Trophoblast cell (in vitro differentiated cells and primary cell): ENCODE measurements at regions not wholly inside any gene's neighbourhood (a gene's known extent, or its start where the extent isn't known, plus 50 kb on each side); places are given as distances from the start of the nearest gene placed in this dataset.

Experiments used
- DNase-seq, 2 donors: peaks; one replicate each; pipeline ENCODE4 v3.0.0-alpha.2; 2016
- H2AFZ ChIP-seq: 2 replicates; pipeline ENCODE4 v1.6.1; 2013; ENCODE audit warnings: low read length, moderate library complexity, mild to moderate bottlenecking; ENCODE audit not compliant: insufficient read depth, poor library complexity
- H2AK5ac ChIP-seq: 2 replicates; pipeline ENCODE4 v1.6.1; 2013; ENCODE audit warnings: mild to moderate bottlenecking, low read length
- H2BK120ac ChIP-seq: 2 replicates; pipeline ENCODE4 v1.6.1; 2013; ENCODE audit warnings: low read length, mild to moderate bottlenecking, moderate library complexity; ENCODE audit not compliant: insufficient read depth, poor library complexity
- H2BK12ac ChIP-seq: 2 replicates; pipeline ENCODE4 v1.6.1; 2013; ENCODE audit warnings: mild to moderate bottlenecking, low read length, moderate library complexity
- H2BK5ac ChIP-seq: 2 replicates; pipeline ENCODE4 v1.6.1; 2013; ENCODE audit warnings: low read length, low read depth, moderate library complexity, mild to moderate bottlenecking; ENCODE audit not compliant: poor library complexity
- H3K14ac ChIP-seq: 2 replicates; pipeline ENCODE4 v1.6.1; 2013; ENCODE audit warnings: mild to moderate bottlenecking, low read length
- H3K18ac ChIP-seq: 2 replicates; pipeline ENCODE4 v1.6.1; 2013; ENCODE audit warnings: mild to moderate bottlenecking, low read length
- H3K23ac ChIP-seq: 2 replicates; pipeline ENCODE4 v1.6.1; 2013; ENCODE audit warnings: low read length
- H3K27ac ChIP-seq: 2 replicates; pipeline ENCODE4 v1.5.1; 2013; ENCODE audit warnings: low read depth, mild to moderate bottlenecking, inconsistent platforms, low read length, moderate library complexity
- H3K27me3 ChIP-seq: 2 replicates; pipeline ENCODE4 v1.6.1; 2013; ENCODE audit warnings: inconsistent platforms, mild to moderate bottlenecking, low read length, moderate library complexity; ENCODE audit not compliant: insufficient read depth
- H3K36me3 ChIP-seq, 2 experiments: 1 replicate in 1 of 2; 2 replicates in 1 of 2; pipeline ENCODE4 v1.6.1; 2013; ENCODE audit warnings: low read length in 2 of 2, mild to moderate bottlenecking in 2 of 2, moderate library complexity in 1 of 2; ENCODE audit not compliant: insufficient read depth in 2 of 2, control insufficient read depth in 1 of 2
- H3K4ac ChIP-seq: 2 replicates; pipeline ENCODE4 v1.6.1; 2013; ENCODE audit warnings: low read depth, mild to moderate bottlenecking, low read length, moderate library complexity
- H3K4me1 ChIP-seq, 2 experiments: 1 replicate in 1 of 2; 2 replicates in 1 of 2; pipeline ENCODE4 v1.6.1; 2013; ENCODE audit warnings: low read length in 2 of 2, mild to moderate bottlenecking in 2 of 2, moderate library complexity in 1 of 2; ENCODE audit not compliant: insufficient read depth in 2 of 2, control insufficient read depth in 1 of 2
- H3K4me2 ChIP-seq: 2 replicates; pipeline ENCODE4 v1.6.1; 2013; ENCODE audit warnings: inconsistent platforms, mild to moderate bottlenecking, low read length, moderate library complexity
- H3K4me3 ChIP-seq: 2 replicates; pipeline ENCODE4 v1.5.1; 2013; ENCODE audit warnings: mild to moderate bottlenecking, low read depth, low read length, inconsistent platforms
- H3K79me1 ChIP-seq: one replicate; pipeline ENCODE4 v1.6.1; 2013; ENCODE audit warnings: low read length
- H3K79me2 ChIP-seq: 2 replicates; pipeline ENCODE4 v1.6.1; 2013; ENCODE audit warnings: low read length, mild to moderate bottlenecking; ENCODE audit not compliant: control insufficient read depth, insufficient read depth, poor library complexity
- H3K9ac ChIP-seq: 2 replicates; pipeline ENCODE4 v1.6.1; 2013; ENCODE audit warnings: mild to moderate bottlenecking, low read length
- H3K9me3 ChIP-seq: 2 replicates; pipeline ENCODE4 v1.6.1; 2013; ENCODE audit warnings: low read depth, mild to moderate bottlenecking, control low read depth, inconsistent platforms, low read length; ENCODE audit not compliant: insufficient read depth
- H4K12ac ChIP-seq: 2 replicates; pipeline ENCODE4 v1.6.1; 2013; ENCODE audit warnings: low read depth, mild to moderate bottlenecking, low read length, moderate library complexity
- H4K8ac ChIP-seq: 2 replicates; pipeline ENCODE4 v1.6.1; 2013; ENCODE audit warnings: low read depth, mild to moderate bottlenecking, low read length, moderate library complexity
- H4K91ac ChIP-seq: one replicate; pipeline ENCODE4 v1.6.1; 2013; ENCODE audit warnings: low read depth, mild to moderate bottlenecking, low read length, moderate library complexity
- WGBS: extraction: QIAGEN DNeasy Blood & Tissue Kit; methylation state at CpG from one replicate; pipeline ENCODE4 v1.1.7; 2013; ENCODE audit warnings: missing lambda C conversion rate; ENCODE audit not compliant: insufficient read length, insufficient coverage; ENCODE audit errors: extremely low coverage; 5-methylcytosine and 5-hydroxymethylcytosine counted together

DNA sequence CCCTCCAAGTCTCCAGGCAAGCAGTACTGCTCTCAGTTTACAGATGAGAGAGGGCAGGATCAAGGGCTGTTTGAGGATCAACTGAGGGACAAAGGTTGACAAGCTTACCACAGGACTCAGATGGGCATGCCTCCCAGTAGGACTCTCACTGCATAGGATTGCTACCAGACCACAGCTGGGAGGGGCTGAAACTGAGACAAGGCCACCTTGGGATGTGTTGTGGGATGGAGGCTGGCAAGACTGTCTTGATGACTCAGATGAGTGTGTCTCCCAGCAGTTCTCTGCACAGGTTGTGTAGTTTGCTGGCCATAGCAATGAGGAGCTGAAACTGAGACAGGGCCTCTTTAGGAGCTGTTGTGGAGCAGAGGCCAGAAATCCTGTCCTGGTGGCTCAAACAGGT lies 222.2 kb upstream of the IRX1 start:
- no peak overlapping the region for H2BK120ac ChIP-seq
- no peak overlapping the region for H3K23ac ChIP-seq
- no peak overlapping the region for H3K14ac ChIP-seq
- no peak overlapping the region for H4K91ac ChIP-seq
- H3K36me3 ChIP-seq, result no peaks in the 10 kb centered on the region
- no peaks in the 10 kb centered on the region for H3K4me1 ChIP-seq
- no peak overlapping the region for H2BK12ac ChIP-seq
- no peak overlapping the region for H2BK5ac ChIP-seq
- no peak overlapping the region for H3K4me3 ChIP-seq
- H4K12ac ChIP-seq, result no peak overlapping the region
- peaks cover 13% of the 10 kb centered on the region for H3K9me3 ChIP-seq
- H3K4ac ChIP-seq, result no peak overlapping the region
- no peak overlapping the region for H2AFZ ChIP-seq
- DNase-seq, result no peak
- no peak overlapping the region for H3K4me2 ChIP-seq
- no peak overlapping the region for H3K18ac ChIP-seq
- no peak overlapping the region for H4K8ac ChIP-seq
- no peaks in the 10 kb centered on the region for H3K79me1 ChIP-seq
- no peaks in the 10 kb centered on the region for H3K27me3 ChIP-seq
- no peaks in the 10 kb centered on the region for H3K79me2 ChIP-seq
- no peak overlapping the region for H3K9ac ChIP-seq
- no peak overlapping the region for H3K27ac ChIP-seq
- no peak overlapping the region for H2AK5ac ChIP-seq

- Histone ChIP-seq H3K4me2 (no peak overlapping the region), H3K79me2 (no peaks in the 10 kb centered on the region), H3K36me3 (no peaks in the 10 kb centered on the region), H3K27ac (no peak overlapping the region), H2BK5ac (no peak overlapping the region), H4K8ac (no peak overlapping the region), H3K18ac (no peak overlapping the region), H3K4me1 (no peaks in the 10 kb centered on the region), H4K91ac (no peak overlapping the region), H4K12ac (no peak overlapping the region), H2AFZ (no peak overlapping the region), H2AK5ac (no peak overlapping the region), H3K9me3 (peaks cover 10% of the 10 kb centered on the region), H2BK12ac (no peak overlapping the region), H3K4me3 (no peak overlapping the region), H3K23ac (no peak overlapping the region), H3K4ac (no peak overlapping the region), H2BK120ac (no peak overlapping the region), H3K79me1 (no peaks in the 10 kb centered on the region), H3K27me3 (no peaks in the 10 kb centered on the region), H3K9ac (no peak overlapping the region), H3K14ac (no peak overlapping the region)
- no peak for DNase-seq
Measured at GRCh38 chr5:3372289-3372688, 223.3 kb upstream of the IRX1 start.

- Histone ChIP-seq H3K4me2 (no peak overlapping the region), H3K9me3 (no peaks in the 10 kb centered on the region), H3K9ac (no peak overlapping the region), H3K79me2 (no peaks in the 10 kb centered on the region), H3K27ac (no peak overlapping the region), H4K12ac (no peak overlapping the region), H3K4me3 (no peak overlapping the region), H3K4me1 (no peaks in the 10 kb centered on the region), H3K23ac (no peak overlapping the region), H3K79me1 (no peaks in the 10 kb centered on the region), H4K91ac (no peak overlapping the region), H2BK5ac (no peak overlapping the region), H3K18ac (no peak overlapping the region), H2AK5ac (no peak overlapping the region), H2AFZ (no peak overlapping the region), H3K36me3 (no peaks in the 10 kb centered on the region), H3K14ac (no peak overlapping the region), H3K27me3 (no peaks in the 10 kb centered on the region), H4K8ac (no peak overlapping the region), H2BK120ac (no peak overlapping the region), H3K4ac (no peak overlapping the region), H2BK12ac (no peak overlapping the region)
- WGBS, result no CpG with 5 or more reads among the region's 5 CpGs
- DNase-seq, result no peak
Measured at GRCh38 chr5:3365501-3366215, 230.0 kb upstream of the IRX1 start.

DNA sequence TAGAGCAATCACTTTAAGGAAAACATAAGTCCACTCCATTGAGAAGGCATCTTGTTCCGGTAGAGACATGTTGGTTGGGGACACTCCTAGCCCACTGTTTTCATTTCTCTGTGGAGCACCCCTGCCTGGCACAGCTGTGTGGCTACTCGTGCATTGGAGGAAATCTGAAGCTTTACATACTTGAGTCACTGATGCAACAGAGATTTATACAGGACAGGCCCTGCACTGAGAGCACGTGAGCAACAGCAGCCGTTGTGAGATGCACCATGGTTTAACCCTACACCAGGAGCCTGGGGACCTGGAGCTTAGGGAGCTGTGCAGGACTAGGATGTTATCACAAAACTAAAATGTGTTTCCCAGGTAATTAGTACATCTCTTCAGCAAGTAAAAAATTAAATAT lies 230.7 kb upstream of the IRX1 start:
- Histone ChIP-seq H4K8ac (no peak overlapping the region), H3K4me1 (no peaks in the 10 kb centered on the region), H2BK12ac (no peak overlapping the region), H3K27me3 (no peaks in the 10 kb centered on the region), H4K91ac (no peak overlapping the region), H2BK5ac (no peak overlapping the region), H4K12ac (no peak overlapping the region), H3K4me2 (no peak overlapping the region), H3K9ac (no peak overlapping the region), H3K79me1 (no peaks in the 10 kb centered on the region), H3K9me3 (peaks cover 3% of the 10 kb centered on the region), H3K79me2 (no peaks in the 10 kb centered on the region), H3K27ac (no peak overlapping the region), H3K14ac (no peak overlapping the region), H3K36me3 (no peaks in the 10 kb centered on the region), H2AK5ac (no peak overlapping the region), H2AFZ (no peak overlapping the region), H3K23ac (no peak overlapping the region), H2BK120ac (no peak overlapping the region), H3K18ac (no peak overlapping the region), H3K4me3 (no peak overlapping the region), H3K4ac (no peak overlapping the region)
- DNase-seq, result no peak
- WGBS, result no CpG with 5 or more reads among the region's 4 CpGs
